Fibroblast of villous mesenchyme (primary cell): ENCODE measurements at regions not wholly inside any gene's neighbourhood (a gene's known extent, or its start where the extent isn't known, plus 50 kb on each side); places are given as distances from the start of the nearest gene placed in this dataset.

Source experiments
- DNase-seq: peaks from one replicate; pipeline ENCODE4 v3.0.0-alpha.2; 2010; ENCODE audit warnings: low read depth
- H3K4me3 ChIP-seq: 2 replicates; pipeline ENCODE4 v1.5.1; 2011; ENCODE audit warnings: low read depth, mild to moderate bottlenecking, low read length
- CTCF ChIP-seq: IDR thresholded peaks from 2 replicates; pipeline ENCODE4 v1.5.1; 2012; ENCODE audit warnings: low read depth, mild to moderate bottlenecking, low read length; ENCODE audit not compliant: insufficient read depth

GRCh38 chr16:73817526-73818324 lies 478.9 kb upstream of the PSMD7 start:
- H3K4me3 ChIP-seq = no peak overlapping the region
- no peak for TF ChIP-seq CTCF
- DNase-seq = no peak

GRCh38 chr16:73813527-73813926 lies 483.1 kb upstream of the PSMD7 start:
- DNase-seq = no peak
- TF ChIP-seq CTCF = no peak
- H3K4me3 ChIP-seq = no peak overlapping the region

GRCh38 chr16:73804456-73804855 lies 492.2 kb upstream of the PSMD7 start:
- no peak for DNase-seq
- no peak overlapping the region for H3K4me3 ChIP-seq
- TF ChIP-seq CTCF = no peak

- no peak overlapping the region for H3K4me3 ChIP-seq
- TF ChIP-seq CTCF = no peak
- DNase-seq = no peak
These were observed 498.1 kb upstream of the PSMD7 start for GRCh38 chr16:73798471-73798870.

GRCh38 chr16:73797115-73797514 lies 499.5 kb upstream of the PSMD7 start:
- TF ChIP-seq CTCF = no peak
- H3K4me3 ChIP-seq = no peak overlapping the region
- no peak for DNase-seq

GRCh38 chr16:73796241-73796640 lies 500.4 kb upstream of the PSMD7 start:
- no peak for TF ChIP-seq CTCF
- H3K4me3 ChIP-seq = no peak overlapping the region
- no peak for DNase-seq

GRCh38 chr16:73794994-73795393 lies 501.6 kb upstream of the PSMD7 start:
- no peak for TF ChIP-seq CTCF
- no peak overlapping the region for H3K4me3 ChIP-seq
- no peak for DNase-seq
